ENCODE measurements at regions not wholly inside any gene's neighbourhood (a gene's known extent, or its start where the extent isn't known, plus 50 kb on each side); places are given as distances from the start of the nearest gene placed in this dataset.

DNA sequence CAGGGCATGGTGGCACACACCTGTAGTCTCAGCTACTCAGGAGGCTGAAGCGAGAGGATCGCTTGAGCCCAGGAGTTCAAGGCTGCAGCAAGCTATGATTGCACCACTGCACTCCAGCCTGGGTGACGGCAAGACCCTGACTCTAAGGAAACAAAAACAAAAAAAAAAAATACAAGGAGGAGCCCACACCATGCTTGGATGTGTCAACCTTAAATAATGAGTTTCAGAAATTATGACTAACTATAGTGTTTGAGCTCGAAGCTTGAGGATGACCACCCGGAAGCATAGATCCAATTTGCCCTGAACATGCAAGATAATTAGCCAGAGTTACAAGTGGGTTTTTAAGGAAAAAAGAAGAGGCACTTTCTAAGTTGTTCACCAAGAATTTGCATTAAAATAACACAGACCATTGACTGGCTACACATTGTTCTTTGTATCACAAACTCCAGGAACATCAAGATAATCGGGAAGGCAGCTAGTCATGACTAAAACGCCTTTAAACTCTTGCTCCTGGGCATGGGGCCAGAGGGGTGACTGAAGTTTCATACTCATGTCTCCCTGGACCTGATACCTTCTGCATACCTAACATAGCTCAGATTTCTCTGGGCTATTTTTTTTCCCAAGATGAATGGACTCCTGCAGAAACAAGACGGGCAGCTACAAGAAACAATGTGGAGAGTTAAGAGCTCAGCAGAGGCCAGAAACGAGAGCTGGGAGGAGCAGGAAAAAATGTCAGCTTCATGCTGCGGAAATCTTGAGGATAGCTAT lies 289.6 kb downstream of the PREX1 start (continued):
- no peak for TF ChIP-seq SETDB1 (CRISPR knock-in tag; IDR thresholded peaks at IDR 0.05; ENCODE audit: borderline replicate concordance)

DNA sequence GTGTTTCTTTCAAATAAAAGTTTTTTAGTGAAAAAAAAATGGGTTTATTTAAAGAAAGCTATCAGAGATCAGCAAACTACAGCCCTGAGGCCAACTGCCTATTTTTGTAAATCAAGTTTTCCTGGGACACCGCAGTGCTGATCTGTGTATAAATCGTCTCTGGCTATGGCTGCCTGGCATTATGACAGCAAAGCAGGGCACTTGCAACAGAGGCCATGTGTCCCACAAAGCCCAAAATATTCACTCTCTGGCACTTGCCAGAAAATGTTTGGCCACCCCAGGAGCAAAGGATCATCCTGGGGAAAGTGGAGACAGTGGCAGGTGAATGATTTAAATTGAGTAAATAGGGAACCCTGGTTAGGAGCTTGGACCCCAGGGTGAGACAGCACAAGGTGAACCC lies 291.6 kb downstream of the PREX1 start:
- Histone ChIP-seq H3K9ac (ENCODE audit: insufficient read depth, low read depth, low read length) (no peak overlapping the region), H3K27me3 (ENCODE audit: control insufficient read depth in 1 of 2, insufficient read depth in 2 of 2, low read length in 2 of 2) (peaks cover 0 to 4% of the 10 kb centered on the region in 2 experiments; a peak in 1 of 5 replicates), H3K79me2 (ENCODE audit: insufficient read depth, low read length) (no peaks in the 10 kb centered on the region), H3K4me2 (ENCODE audit: low read depth, low read length) (no peak overlapping the region), H4K20me1 (ENCODE audit: insufficient read depth, low read length) (no peaks in the 10 kb centered on the region), H3K4me3 (replicated peaks in 1 of 3; ENCODE audit: insufficient read depth in 1 of 3, low read depth in 2 of 3, low read length in 3 of 3) (no peak overlapping the region), H2AFZ (ENCODE audit: low read length) (no peak overlapping the region), H3K27ac (ENCODE audit: extremely low read length, insufficient read depth, low read length) (no peak overlapping the region), H3K9me3 (ENCODE audit: low read length) (no peaks in the 10 kb centered on the region), H3K36me3 (replicated peaks in 1 of 2; ENCODE audit: control insufficient read depth in 1 of 2, insufficient read depth in 2 of 2, low read length in 2 of 2) (no peaks in the 10 kb centered on the region), H3K4me1 (ENCODE audit: insufficient read depth, low read length) (peaks cover 13% of the 10 kb centered on the region; the same call in 1 of the 2 replicates)
- intact Hi-C loops (cut with micrococcal nuclease; ENCODE audit: unreplicated experiment) (no loop called here), in situ Hi-C loops (cut with HindIII; ENCODE audit: extremely low pct_ligation_motif_present, low pct_unique_long_range_greater_than_20kb) (no loop called here)
- WGBS (ENCODE audit: low lambda C conversion rate), result 58% methylated on average over 2 of the region's 2 CpGs
- ChIA-PET POLR2A (no interaction called here), CTCF (ENCODE audit: low intra/inter-chr PET ratio, low total read pairs) (no interaction called here)
- no peak for ATAC-seq
- FAIRE-seq, result no peak
- no TSS peak for BruUV-seq (replicated peaks)
- DNase-seq (ENCODE audit: low spot score), result no peak
- TF ChIP-seq RELA (CRISPR knock-in tag; IDR thresholded peaks at IDR 0.05), result no peak
- TF ChIP-seq, protein P1, sequence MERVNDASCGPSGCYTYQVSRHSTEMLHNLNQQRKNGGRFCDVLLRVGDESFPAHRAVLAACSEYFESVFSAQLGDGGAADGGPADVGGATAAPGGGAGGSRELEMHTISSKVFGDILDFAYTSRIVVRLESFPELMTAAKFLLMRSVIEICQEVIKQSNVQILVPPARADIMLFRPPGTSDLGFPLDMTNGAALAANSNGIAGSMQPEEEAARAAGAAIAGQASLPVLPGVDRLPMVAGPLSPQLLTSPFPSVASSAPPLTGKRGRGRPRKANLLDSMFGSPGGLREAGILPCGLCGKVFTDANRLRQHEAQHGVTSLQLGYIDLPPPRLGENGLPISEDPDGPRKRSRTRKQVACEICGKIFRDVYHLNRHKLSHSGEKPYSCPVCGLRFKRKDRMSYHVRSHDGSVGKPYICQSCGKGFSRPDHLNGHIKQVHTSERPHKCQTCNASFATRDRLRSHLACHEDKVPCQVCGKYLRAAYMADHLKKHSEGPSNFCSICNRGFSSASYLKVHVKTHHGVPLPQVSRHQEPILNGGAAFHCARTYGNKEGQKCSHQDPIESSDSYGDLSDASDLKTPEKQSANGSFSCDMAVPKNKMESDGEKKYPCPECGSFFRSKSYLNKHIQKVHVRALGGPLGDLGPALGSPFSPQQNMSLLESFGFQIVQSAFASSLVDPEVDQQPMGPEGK (CRISPR knock-in tag; IDR thresholded peaks at IDR 0.05), result no peak
- no peak for TF ChIP-seq ZNF747 (CRISPR knock-in tag; IDR thresholded peaks at IDR 0.05; ENCODE audit: borderline replicate concordance)
- TF ChIP-seq, protein P2, sequence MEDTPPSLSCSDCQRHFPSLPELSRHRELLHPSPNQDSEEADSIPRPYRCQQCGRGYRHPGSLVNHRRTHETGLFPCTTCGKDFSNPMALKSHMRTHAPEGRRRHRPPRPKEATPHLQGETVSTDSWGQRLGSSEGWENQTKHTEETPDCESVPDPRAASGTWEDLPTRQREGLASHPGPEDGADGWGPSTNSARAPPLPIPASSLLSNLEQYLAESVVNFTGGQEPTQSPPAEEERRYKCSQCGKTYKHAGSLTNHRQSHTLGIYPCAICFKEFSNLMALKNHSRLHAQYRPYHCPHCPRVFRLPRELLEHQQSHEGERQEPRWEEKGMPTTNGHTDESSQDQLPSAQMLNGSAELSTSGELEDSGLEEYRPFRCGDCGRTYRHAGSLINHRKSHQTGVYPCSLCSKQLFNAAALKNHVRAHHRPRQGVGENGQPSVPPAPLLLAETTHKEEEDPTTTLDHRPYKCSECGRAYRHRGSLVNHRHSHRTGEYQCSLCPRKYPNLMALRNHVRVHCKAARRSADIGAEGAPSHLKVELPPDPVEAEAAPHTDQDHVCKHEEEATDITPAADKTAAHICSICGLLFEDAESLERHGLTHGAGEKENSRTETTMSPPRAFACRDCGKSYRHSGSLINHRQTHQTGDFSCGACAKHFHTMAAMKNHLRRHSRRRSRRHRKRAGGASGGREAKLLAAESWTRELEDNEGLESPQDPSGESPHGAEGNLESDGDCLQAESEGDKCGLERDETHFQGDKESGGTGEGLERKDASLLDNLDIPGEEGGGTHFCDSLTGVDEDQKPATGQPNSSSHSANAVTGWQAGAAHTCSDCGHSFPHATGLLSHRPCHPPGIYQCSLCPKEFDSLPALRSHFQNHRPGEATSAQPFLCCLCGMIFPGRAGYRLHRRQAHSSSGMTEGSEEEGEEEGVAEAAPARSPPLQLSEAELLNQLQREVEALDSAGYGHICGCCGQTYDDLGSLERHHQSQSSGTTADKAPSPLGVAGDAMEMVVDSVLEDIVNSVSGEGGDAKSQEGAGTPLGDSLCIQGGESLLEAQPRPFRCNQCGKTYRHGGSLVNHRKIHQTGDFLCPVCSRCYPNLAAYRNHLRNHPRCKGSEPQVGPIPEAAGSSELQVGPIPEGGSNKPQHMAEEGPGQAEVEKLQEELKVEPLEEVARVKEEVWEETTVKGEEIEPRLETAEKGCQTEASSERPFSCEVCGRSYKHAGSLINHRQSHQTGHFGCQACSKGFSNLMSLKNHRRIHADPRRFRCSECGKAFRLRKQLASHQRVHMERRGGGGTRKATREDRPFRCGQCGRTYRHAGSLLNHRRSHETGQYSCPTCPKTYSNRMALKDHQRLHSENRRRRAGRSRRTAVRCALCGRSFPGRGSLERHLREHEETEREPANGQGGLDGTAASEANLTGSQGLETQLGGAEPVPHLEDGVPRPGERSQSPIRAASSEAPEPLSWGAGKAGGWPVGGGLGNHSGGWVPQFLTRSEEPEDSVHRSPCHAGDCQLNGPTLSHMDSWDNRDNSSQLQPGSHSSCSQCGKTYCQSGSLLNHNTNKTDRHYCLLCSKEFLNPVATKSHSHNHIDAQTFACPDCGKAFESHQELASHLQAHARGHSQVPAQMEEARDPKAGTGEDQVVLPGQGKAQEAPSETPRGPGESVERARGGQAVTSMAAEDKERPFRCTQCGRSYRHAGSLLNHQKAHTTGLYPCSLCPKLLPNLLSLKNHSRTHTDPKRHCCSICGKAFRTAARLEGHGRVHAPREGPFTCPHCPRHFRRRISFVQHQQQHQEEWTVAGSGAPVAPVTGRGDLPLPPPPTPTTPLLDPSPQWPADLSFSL (CRISPR knock-in tag; IDR thresholded peaks at IDR 0.05), result no peak
- TF ChIP-seq, protein P3, sequence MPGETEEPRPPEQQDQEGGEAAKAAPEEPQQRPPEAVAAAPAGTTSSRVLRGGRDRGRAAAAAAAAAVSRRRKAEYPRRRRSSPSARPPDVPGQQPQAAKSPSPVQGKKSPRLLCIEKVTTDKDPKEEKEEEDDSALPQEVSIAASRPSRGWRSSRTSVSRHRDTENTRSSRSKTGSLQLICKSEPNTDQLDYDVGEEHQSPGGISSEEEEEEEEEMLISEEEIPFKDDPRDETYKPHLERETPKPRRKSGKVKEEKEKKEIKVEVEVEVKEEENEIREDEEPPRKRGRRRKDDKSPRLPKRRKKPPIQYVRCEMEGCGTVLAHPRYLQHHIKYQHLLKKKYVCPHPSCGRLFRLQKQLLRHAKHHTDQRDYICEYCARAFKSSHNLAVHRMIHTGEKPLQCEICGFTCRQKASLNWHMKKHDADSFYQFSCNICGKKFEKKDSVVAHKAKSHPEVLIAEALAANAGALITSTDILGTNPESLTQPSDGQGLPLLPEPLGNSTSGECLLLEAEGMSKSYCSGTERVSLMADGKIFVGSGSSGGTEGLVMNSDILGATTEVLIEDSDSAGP (CRISPR knock-in tag; IDR thresholded peaks at IDR 0.05; ENCODE audit: borderline replicate concordance), result no peak
